ENCODE measurements at regions not wholly inside any gene's neighbourhood (a gene's known extent, or its start where the extent isn't known, plus 50 kb on each side); places are given as distances from the start of the nearest gene placed in this dataset.

GRCh38 chr2:155983845-155984244 lies 348.7 kb downstream of the NR4A2 start:
- Histone ChIP-seq H3K27ac (ENCODE audit: low read depth, low read length) (no peak overlapping the region), H3K4me2 (ENCODE audit: low read length) (no peak overlapping the region), H3K4me3 (ENCODE audit: low read length) (no peak overlapping the region), H3K27me3 (ENCODE audit: control insufficient read depth, low read length) (no peaks in the 10 kb centered on the region), H3K9me3 (ENCODE audit: control insufficient read depth, insufficient read depth, low read length) (no peaks in the 10 kb centered on the region), H3K79me2 (ENCODE audit: control insufficient read depth, low read length) (no peaks in the 10 kb centered on the region), H3K4me1 (ENCODE audit: control insufficient read depth, low read length) (no peaks in the 10 kb centered on the region), H4K20me1 (ENCODE audit: control insufficient read depth, insufficient read depth, low read depth, low read length) (no peaks in the 10 kb centered on the region), H3K9me2 (replicated peaks; ENCODE audit: control insufficient read depth, low read length) (no peaks in the 10 kb centered on the region), H3K36me3 (ENCODE audit: control insufficient read depth, low read length) (no peaks in the 10 kb centered on the region), H3F3A (ENCODE audit: control insufficient read depth, insufficient read depth) (no peaks in the 10 kb centered on the region)
- TF ChIP-seq CTCF (IDR thresholded peaks at IDR 0.05; ENCODE audit: low read depth, low read length, poor library complexity, severe bottlenecking), result no peak
- TF ChIP-seq EZH2phosphoT487 (IDR thresholded peaks at IDR 0.05; ENCODE audit: borderline replicate concordance, low read length), result no peak

GRCh38 chr2:155982135-155982534 lies 350.4 kb downstream of the NR4A2 start:
- no peaks in the 10 kb centered on the region for H3K79me2 ChIP-seq (ENCODE audit: control insufficient read depth, low read length)
- H3K4me3 ChIP-seq (ENCODE audit: low read length), result no peak overlapping the region
- H3K27ac ChIP-seq (ENCODE audit: low read depth, low read length), result no peak overlapping the region
- H3K4me1 ChIP-seq (ENCODE audit: control insufficient read depth, low read length), result no peaks in the 10 kb centered on the region
- H3K9me2 ChIP-seq (replicated peaks; ENCODE audit: control insufficient read depth, low read length), result no peaks in the 10 kb centered on the region
- H3K4me2 ChIP-seq (ENCODE audit: low read length), result no peak overlapping the region
- no peaks in the 10 kb centered on the region for H3K9me3 ChIP-seq (ENCODE audit: control insufficient read depth, insufficient read depth, low read length)
- no peaks in the 10 kb centered on the region for H4K20me1 ChIP-seq (ENCODE audit: control insufficient read depth, insufficient read depth, low read depth, low read length)
- H3K27me3 ChIP-seq (ENCODE audit: control insufficient read depth, low read length), result no peaks in the 10 kb centered on the region
- no peak for TF ChIP-seq EZH2phosphoT487 (IDR thresholded peaks at IDR 0.05; ENCODE audit: borderline replicate concordance, low read length)
- H3K36me3 ChIP-seq (ENCODE audit: control insufficient read depth, low read length), result no peaks in the 10 kb centered on the region
- no peaks in the 10 kb centered on the region for H3F3A ChIP-seq (ENCODE audit: control insufficient read depth, insufficient read depth)

GRCh38 chr2:155980941-155981560 lies 351.5 kb downstream of the NR4A2 start:
- Histone ChIP-seq H4K20me1 (ENCODE audit: control insufficient read depth, insufficient read depth, low read depth, low read length) (no peaks in the 10 kb centered on the region), H3K4me2 (ENCODE audit: low read length) (no peak overlapping the region), H3F3A (ENCODE audit: control insufficient read depth, insufficient read depth) (no peaks in the 10 kb centered on the region), H3K36me3 (ENCODE audit: control insufficient read depth, low read length) (no peaks in the 10 kb centered on the region), H3K4me3 (ENCODE audit: low read length) (no peak overlapping the region), H3K9me2 (replicated peaks; ENCODE audit: control insufficient read depth, low read length) (no peaks in the 10 kb centered on the region), H3K79me2 (ENCODE audit: control insufficient read depth, low read length) (no peaks in the 10 kb centered on the region), H3K27ac (ENCODE audit: low read depth, low read length) (no peak overlapping the region), H3K9me3 (ENCODE audit: control insufficient read depth, insufficient read depth, low read length) (no peaks in the 10 kb centered on the region), H3K4me1 (ENCODE audit: control insufficient read depth, low read length) (no peaks in the 10 kb centered on the region), H3K27me3 (ENCODE audit: control insufficient read depth, low read length) (no peaks in the 10 kb centered on the region)
- TF ChIP-seq CTCF (IDR thresholded peaks at IDR 0.05; ENCODE audit: low read depth, low read length, poor library complexity, severe bottlenecking), result no peak
- TF ChIP-seq EZH2phosphoT487 (IDR thresholded peaks at IDR 0.05; ENCODE audit: borderline replicate concordance, low read length), result no peak

GRCh38 chr2:155975734-155976133 lies 356.8 kb downstream of the NR4A2 start:
- H3K79me2 ChIP-seq (ENCODE audit: control insufficient read depth, low read length), result no peaks in the 10 kb centered on the region
- H3K27ac ChIP-seq (ENCODE audit: low read depth, low read length), result no peak overlapping the region
- no peaks in the 10 kb centered on the region for H3K4me1 ChIP-seq (ENCODE audit: control insufficient read depth, low read length)
- TF ChIP-seq EZH2phosphoT487 (IDR thresholded peaks at IDR 0.05; ENCODE audit: borderline replicate concordance, low read length), result no peak
- TF ChIP-seq CTCF (IDR thresholded peaks at IDR 0.05; ENCODE audit: low read depth, low read length, poor library complexity, severe bottlenecking), result no peak
- no peaks in the 10 kb centered on the region for H3K9me3 ChIP-seq (ENCODE audit: control insufficient read depth, insufficient read depth, low read length)
- no peaks in the 10 kb centered on the region for H3K9me2 ChIP-seq (replicated peaks; ENCODE audit: control insufficient read depth, low read length)
- H3K4me3 ChIP-seq (ENCODE audit: low read length), result no peak overlapping the region
- no peaks in the 10 kb centered on the region for H3K27me3 ChIP-seq (ENCODE audit: control insufficient read depth, low read length)
- H4K20me1 ChIP-seq (ENCODE audit: control insufficient read depth, insufficient read depth, low read depth, low read length), result no peaks in the 10 kb centered on the region
- no peaks in the 10 kb centered on the region for H3F3A ChIP-seq (ENCODE audit: control insufficient read depth, insufficient read depth)
- no peaks in the 10 kb centered on the region for H3K36me3 ChIP-seq (ENCODE audit: control insufficient read depth, low read length)
- H3K4me2 ChIP-seq (ENCODE audit: low read length), result no peak overlapping the region

Data from DOHH2 (cell line).